Trophoblast cell (in vitro differentiated cells and primary cell): ENCODE measurements at regions not wholly inside any gene's neighbourhood (a gene's known extent, or its start where the extent isn't known, plus 50 kb on each side); places are given as distances from the start of the nearest gene placed in this dataset.

Source experiments
- DNase-seq, 2 donors: peaks; one replicate each; pipeline ENCODE4 v3.0.0-alpha.2; 2016
- H2AFZ ChIP-seq: 2 replicates; pipeline ENCODE4 v1.6.1; 2013; ENCODE audit warnings: low read length, moderate library complexity, mild to moderate bottlenecking; ENCODE audit not compliant: insufficient read depth, poor library complexity
- H2AK5ac ChIP-seq: 2 replicates; pipeline ENCODE4 v1.6.1; 2013; ENCODE audit warnings: mild to moderate bottlenecking, low read length
- H2BK120ac ChIP-seq: 2 replicates; pipeline ENCODE4 v1.6.1; 2013; ENCODE audit warnings: low read length, mild to moderate bottlenecking, moderate library complexity; ENCODE audit not compliant: insufficient read depth, poor library complexity
- H2BK12ac ChIP-seq: 2 replicates; pipeline ENCODE4 v1.6.1; 2013; ENCODE audit warnings: mild to moderate bottlenecking, low read length, moderate library complexity
- H2BK5ac ChIP-seq: 2 replicates; pipeline ENCODE4 v1.6.1; 2013; ENCODE audit warnings: low read length, low read depth, moderate library complexity, mild to moderate bottlenecking; ENCODE audit not compliant: poor library complexity
- H3K14ac ChIP-seq: 2 replicates; pipeline ENCODE4 v1.6.1; 2013; ENCODE audit warnings: mild to moderate bottlenecking, low read length
- H3K18ac ChIP-seq: 2 replicates; pipeline ENCODE4 v1.6.1; 2013; ENCODE audit warnings: mild to moderate bottlenecking, low read length
- H3K23ac ChIP-seq: 2 replicates; pipeline ENCODE4 v1.6.1; 2013; ENCODE audit warnings: low read length
- H3K27ac ChIP-seq: 2 replicates; pipeline ENCODE4 v1.5.1; 2013; ENCODE audit warnings: low read depth, mild to moderate bottlenecking, inconsistent platforms, low read length, moderate library complexity
- H3K27me3 ChIP-seq: 2 replicates; pipeline ENCODE4 v1.6.1; 2013; ENCODE audit warnings: inconsistent platforms, mild to moderate bottlenecking, low read length, moderate library complexity; ENCODE audit not compliant: insufficient read depth
- H3K36me3 ChIP-seq, 2 experiments: 1 replicate in 1 of 2; 2 replicates in 1 of 2; pipeline ENCODE4 v1.6.1; 2013; ENCODE audit warnings: low read length in 2 of 2, mild to moderate bottlenecking in 2 of 2, moderate library complexity in 1 of 2; ENCODE audit not compliant: insufficient read depth in 2 of 2, control insufficient read depth in 1 of 2
- H3K4ac ChIP-seq: 2 replicates; pipeline ENCODE4 v1.6.1; 2013; ENCODE audit warnings: low read depth, mild to moderate bottlenecking, low read length, moderate library complexity
- H3K4me1 ChIP-seq, 2 experiments: 1 replicate in 1 of 2; 2 replicates in 1 of 2; pipeline ENCODE4 v1.6.1; 2013; ENCODE audit warnings: low read length in 2 of 2, mild to moderate bottlenecking in 2 of 2, moderate library complexity in 1 of 2; ENCODE audit not compliant: insufficient read depth in 2 of 2, control insufficient read depth in 1 of 2
- H3K4me2 ChIP-seq: 2 replicates; pipeline ENCODE4 v1.6.1; 2013; ENCODE audit warnings: inconsistent platforms, mild to moderate bottlenecking, low read length, moderate library complexity
- H3K4me3 ChIP-seq: 2 replicates; pipeline ENCODE4 v1.5.1; 2013; ENCODE audit warnings: mild to moderate bottlenecking, low read depth, low read length, inconsistent platforms
- H3K79me1 ChIP-seq: one replicate; pipeline ENCODE4 v1.6.1; 2013; ENCODE audit warnings: low read length
- H3K79me2 ChIP-seq: 2 replicates; pipeline ENCODE4 v1.6.1; 2013; ENCODE audit warnings: low read length, mild to moderate bottlenecking; ENCODE audit not compliant: control insufficient read depth, insufficient read depth, poor library complexity
- H3K9ac ChIP-seq: 2 replicates; pipeline ENCODE4 v1.6.1; 2013; ENCODE audit warnings: mild to moderate bottlenecking, low read length
- H3K9me3 ChIP-seq: 2 replicates; pipeline ENCODE4 v1.6.1; 2013; ENCODE audit warnings: low read depth, mild to moderate bottlenecking, control low read depth, inconsistent platforms, low read length; ENCODE audit not compliant: insufficient read depth
- H4K12ac ChIP-seq: 2 replicates; pipeline ENCODE4 v1.6.1; 2013; ENCODE audit warnings: low read depth, mild to moderate bottlenecking, low read length, moderate library complexity
- H4K8ac ChIP-seq: 2 replicates; pipeline ENCODE4 v1.6.1; 2013; ENCODE audit warnings: low read depth, mild to moderate bottlenecking, low read length, moderate library complexity
- H4K91ac ChIP-seq: one replicate; pipeline ENCODE4 v1.6.1; 2013; ENCODE audit warnings: low read depth, mild to moderate bottlenecking, low read length, moderate library complexity
- WGBS: extraction: QIAGEN DNeasy Blood & Tissue Kit; methylation state at CpG from one replicate; pipeline ENCODE4 v1.1.7; 2013; ENCODE audit warnings: missing lambda C conversion rate; ENCODE audit not compliant: insufficient read length, insufficient coverage; ENCODE audit errors: extremely low coverage; 5-methylcytosine and 5-hydroxymethylcytosine counted together

- Histone ChIP-seq H3K18ac (no peak overlapping the region), H3K9ac (no peak overlapping the region), H3K36me3 (no peaks in the 10 kb centered on the region), H2BK5ac (no peak overlapping the region), H3K14ac (no peak overlapping the region), H3K79me2 (no peaks in the 10 kb centered on the region), H3K27me3 (no peaks in the 10 kb centered on the region), H3K27ac (no peak overlapping the region), H3K4ac (no peak overlapping the region), H3K4me2 (no peak overlapping the region), H2BK12ac (no peak overlapping the region), H2BK120ac (no peak overlapping the region), H3K4me1 (no peaks in the 10 kb centered on the region), H3K23ac (no peak overlapping the region), H3K9me3 (no peaks in the 10 kb centered on the region), H4K91ac (no peak overlapping the region), H2AK5ac (no peak overlapping the region), H3K4me3 (no peak overlapping the region), H4K8ac (no peak overlapping the region), H4K12ac (no peak overlapping the region), H3K79me1 (no peaks in the 10 kb centered on the region), H2AFZ (no peak overlapping the region)
- no peak for DNase-seq
- no CpG with 5 or more reads among the region's 3 CpGs for WGBS
Measured at GRCh38 chr11:98289617-98290263, 731.0 kb upstream of the CNTN5 start.

GRCh38 chr11:98296091-98296880 lies 724.5 kb upstream of the CNTN5 start:
- Histone ChIP-seq H3K27me3 (no peaks in the 10 kb centered on the region), H3K18ac (no peak overlapping the region), H2AFZ (no peak overlapping the region), H3K4me2 (no peak overlapping the region), H3K14ac (no peak overlapping the region), H2AK5ac (no peak overlapping the region), H3K4ac (no peak overlapping the region), H2BK120ac (no peak overlapping the region), H3K36me3 (no peaks in the 10 kb centered on the region), H3K79me2 (no peaks in the 10 kb centered on the region), H4K91ac (no peak overlapping the region), H4K12ac (no peak overlapping the region), H3K23ac (no peak overlapping the region), H3K4me1 (no peaks in the 10 kb centered on the region), H4K8ac (no peak overlapping the region), H3K27ac (no peak overlapping the region), H3K4me3 (no peak overlapping the region), H2BK5ac (no peak overlapping the region), H3K79me1 (no peaks in the 10 kb centered on the region), H3K9me3 (no peaks in the 10 kb centered on the region), H2BK12ac (no peak overlapping the region), H3K9ac (no peak overlapping the region)
- WGBS: no CpG with 5 or more reads among the region's 4 CpGs
- DNase-seq: no peak

- no peak overlapping the region for H3K9ac ChIP-seq
- H3K27me3 ChIP-seq: no peaks in the 10 kb centered on the region
- no peak overlapping the region for H4K91ac ChIP-seq
- no peak overlapping the region for H3K27ac ChIP-seq
- no peak overlapping the region for H2BK5ac ChIP-seq
- H3K9me3 ChIP-seq: no peaks in the 10 kb centered on the region
- no peak overlapping the region for H4K12ac ChIP-seq
- H2AFZ ChIP-seq: no peak overlapping the region
- H3K18ac ChIP-seq: no peak overlapping the region
- H2BK120ac ChIP-seq: no peak overlapping the region
- WGBS: no CpG with 5 or more reads among the region's 3 CpGs
- no peak overlapping the region for H3K4me3 ChIP-seq
- no peak overlapping the region for H3K4ac ChIP-seq
- no peaks in the 10 kb centered on the region for H3K36me3 ChIP-seq
- DNase-seq: no peak
- H2BK12ac ChIP-seq: no peak overlapping the region
- H3K79me2 ChIP-seq: no peaks in the 10 kb centered on the region
- no peak overlapping the region for H4K8ac ChIP-seq
- no peak overlapping the region for H3K14ac ChIP-seq
- no peak overlapping the region for H3K23ac ChIP-seq
- no peaks in the 10 kb centered on the region for H3K79me1 ChIP-seq
- no peaks in the 10 kb centered on the region for H3K4me1 ChIP-seq
- H2AK5ac ChIP-seq: no peak overlapping the region
- H3K4me2 ChIP-seq: no peak overlapping the region
Measured at GRCh38 chr11:98300719-98301118, 720.0 kb upstream of the CNTN5 start.

GRCh38 chr11:98307827-98308491 lies 712.8 kb upstream of the CNTN5 start:
- no peak overlapping the region for H3K9ac ChIP-seq
- no peaks in the 10 kb centered on the region for H3K4me1 ChIP-seq
- no peak overlapping the region for H4K91ac ChIP-seq
- no peak overlapping the region for H3K18ac ChIP-seq
- H3K27me3 ChIP-seq: no peaks in the 10 kb centered on the region
- no peak overlapping the region for H3K14ac ChIP-seq
- no peak for DNase-seq
- no peaks in the 10 kb centered on the region for H3K79me1 ChIP-seq
- H3K23ac ChIP-seq: no peak overlapping the region
- no peaks in the 10 kb centered on the region for H3K9me3 ChIP-seq
- no peak overlapping the region for H3K4ac ChIP-seq
- H2BK120ac ChIP-seq: no peak overlapping the region
- H3K4me3 ChIP-seq: no peak overlapping the region
- whole genome bisulfite sequencing: no CpG with 5 or more reads among the region's 1 CpG
- no peak overlapping the region for H4K12ac ChIP-seq
- H3K79me2 ChIP-seq: no peaks in the 10 kb centered on the region
- no peaks in the 10 kb centered on the region for H3K36me3 ChIP-seq
- no peak overlapping the region for H2BK5ac ChIP-seq
- H3K27ac ChIP-seq: no peak overlapping the region
- no peak overlapping the region for H2AK5ac ChIP-seq
- H2AFZ ChIP-seq: no peak overlapping the region
- H2BK12ac ChIP-seq: no peak overlapping the region
- no peak overlapping the region for H4K8ac ChIP-seq
- no peak overlapping the region for H3K4me2 ChIP-seq
